ENCODE measurements at regions not wholly inside any gene's neighbourhood (a gene's known extent, or its start where the extent isn't known, plus 50 kb on each side); places are given as distances from the start of the nearest gene placed in this dataset.

- TF ChIP-seq, protein P1, sequence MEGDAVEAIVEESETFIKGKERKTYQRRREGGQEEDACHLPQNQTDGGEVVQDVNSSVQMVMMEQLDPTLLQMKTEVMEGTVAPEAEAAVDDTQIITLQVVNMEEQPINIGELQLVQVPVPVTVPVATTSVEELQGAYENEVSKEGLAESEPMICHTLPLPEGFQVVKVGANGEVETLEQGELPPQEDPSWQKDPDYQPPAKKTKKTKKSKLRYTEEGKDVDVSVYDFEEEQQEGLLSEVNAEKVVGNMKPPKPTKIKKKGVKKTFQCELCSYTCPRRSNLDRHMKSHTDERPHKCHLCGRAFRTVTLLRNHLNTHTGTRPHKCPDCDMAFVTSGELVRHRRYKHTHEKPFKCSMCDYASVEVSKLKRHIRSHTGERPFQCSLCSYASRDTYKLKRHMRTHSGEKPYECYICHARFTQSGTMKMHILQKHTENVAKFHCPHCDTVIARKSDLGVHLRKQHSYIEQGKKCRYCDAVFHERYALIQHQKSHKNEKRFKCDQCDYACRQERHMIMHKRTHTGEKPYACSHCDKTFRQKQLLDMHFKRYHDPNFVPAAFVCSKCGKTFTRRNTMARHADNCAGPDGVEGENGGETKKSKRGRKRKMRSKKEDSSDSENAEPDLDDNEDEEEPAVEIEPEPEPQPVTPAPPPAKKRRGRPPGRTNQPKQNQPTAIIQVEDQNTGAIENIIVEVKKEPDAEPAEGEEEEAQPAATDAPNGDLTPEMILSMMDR (IDR thresholded peaks at IDR 0.05; ENCODE audit: low read length): no peak
- TF ChIP-seq EZH2phosphoT487 (IDR thresholded peaks at IDR 0.05; ENCODE audit: low read length): no peak
- TF ChIP-seq EZH2 (optimal IDR thresholded peaks at IDR 0.05; ENCODE audit: low read depth, low read length): no peak
- Histone ChIP-seq H3K79me2 (ENCODE audit: low read length) (no peaks in the 10 kb centered on the region), H3K27me3 (replicated peaks; ENCODE audit: insufficient read depth, low read length) (no peaks in the 10 kb centered on the region), H3K9ac (ENCODE audit: low read length) (no peak overlapping the region), H3K27ac (ENCODE audit: low read length) (no peak overlapping the region), H3K9me3 (replicated peaks; ENCODE audit: insufficient read depth, low read length) (no peaks in the 10 kb centered on the region), H2AFZ (ENCODE audit: low read length) (no peak overlapping the region), H3K4me3 (ENCODE audit: low read length) (no peak overlapping the region), H4K20me1 (ENCODE audit: insufficient read depth, low read length) (no peaks in the 10 kb centered on the region), H3K36me3 (replicated peaks; ENCODE audit: insufficient read depth, low read length) (no peaks in the 10 kb centered on the region), H3K4me1 (ENCODE audit: low read length) (no peaks in the 10 kb centered on the region), H3F3A (ENCODE audit: insufficient read depth, low read length) (no peaks in the 10 kb centered on the region), H3K9me2 (replicated peaks; ENCODE audit: insufficient read depth, low read length) (no peaks in the 10 kb centered on the region), H3K4me2 (ENCODE audit: low read depth, low read length) (no peak overlapping the region)
- peak; percentile 56 for DNase-seq
Observed at GRCh38 chr4:182978152-182978827, 61.1 kb upstream of the DCTD start.

GRCh38 chr4:182975806-182976205 is 58.6 kb upstream of the DCTD start:
- no peaks in the 10 kb centered on the region for H3K4me1 ChIP-seq (ENCODE audit: low read length)
- no peaks in the 10 kb centered on the region for H3K36me3 ChIP-seq (replicated peaks; ENCODE audit: insufficient read depth, low read length)
- DNase-seq: no peak
- H3K27me3 ChIP-seq (replicated peaks; ENCODE audit: insufficient read depth, low read length): no peaks in the 10 kb centered on the region
- no peaks in the 10 kb centered on the region for H3K79me2 ChIP-seq (ENCODE audit: low read length)
- no peaks in the 10 kb centered on the region for H3K9me2 ChIP-seq (replicated peaks; ENCODE audit: insufficient read depth, low read length)
- H2AFZ ChIP-seq (ENCODE audit: low read length): no peak overlapping the region
- no peak overlapping the region for H3K4me2 ChIP-seq (ENCODE audit: low read depth, low read length)
- no peaks in the 10 kb centered on the region for H3K9me3 ChIP-seq (replicated peaks; ENCODE audit: insufficient read depth, low read length)
- H3F3A ChIP-seq (ENCODE audit: insufficient read depth, low read length): no peaks in the 10 kb centered on the region
- no peak overlapping the region for H3K4me3 ChIP-seq (ENCODE audit: low read length)
- H4K20me1 ChIP-seq (ENCODE audit: insufficient read depth, low read length): no peaks in the 10 kb centered on the region
- TF ChIP-seq EZH2 (optimal IDR thresholded peaks at IDR 0.05; ENCODE audit: low read depth, low read length) (no peak), EZH2phosphoT487 (IDR thresholded peaks at IDR 0.05; ENCODE audit: low read length) (no peak)
- TF ChIP-seq, protein P1 (IDR thresholded peaks at IDR 0.05; ENCODE audit: low read length): no peak
- H3K27ac ChIP-seq (ENCODE audit: low read length): no peak overlapping the region
- H3K9ac ChIP-seq (ENCODE audit: low read length): no peak overlapping the region

DNA sequence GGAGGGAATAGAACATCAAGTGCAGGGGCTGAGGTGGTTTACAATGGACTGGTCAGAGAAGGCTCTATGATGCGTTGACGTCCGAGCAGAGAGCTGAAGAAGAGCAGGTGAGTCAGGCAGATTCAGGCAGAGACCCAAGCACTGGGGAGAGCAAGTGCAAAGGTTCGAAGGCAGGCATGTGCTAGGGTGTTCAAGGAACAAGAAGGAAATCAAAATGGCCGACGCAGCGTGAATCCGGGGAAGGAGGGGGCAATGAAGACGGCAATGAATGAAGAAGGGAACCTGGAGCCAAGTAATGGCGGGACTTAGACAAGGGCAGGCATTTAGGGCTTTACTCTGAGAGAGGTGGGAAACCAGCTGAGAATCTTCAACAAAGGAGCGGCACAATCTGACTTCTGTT is 56.8 kb upstream of the DCTD start:
- H2AFZ ChIP-seq (ENCODE audit: low read length): no peak overlapping the region
- no peak overlapping the region for H3K4me3 ChIP-seq (ENCODE audit: low read length)
- H3K36me3 ChIP-seq (replicated peaks; ENCODE audit: insufficient read depth, low read length): no peaks in the 10 kb centered on the region
- no peak overlapping the region for H3K4me2 ChIP-seq (ENCODE audit: low read depth, low read length)
- no peak overlapping the region for H3K27ac ChIP-seq (ENCODE audit: low read length)
- H3K9ac ChIP-seq (ENCODE audit: low read length): no peak overlapping the region
- no peaks in the 10 kb centered on the region for H3K4me1 ChIP-seq (ENCODE audit: low read length)
- H3F3A ChIP-seq (ENCODE audit: insufficient read depth, low read length): no peaks in the 10 kb centered on the region
- H3K79me2 ChIP-seq (ENCODE audit: low read length): no peaks in the 10 kb centered on the region
- no peaks in the 10 kb centered on the region for H4K20me1 ChIP-seq (ENCODE audit: insufficient read depth, low read length)
- H3K9me3 ChIP-seq (replicated peaks; ENCODE audit: insufficient read depth, low read length): no peaks in the 10 kb centered on the region
- H3K27me3 ChIP-seq (replicated peaks; ENCODE audit: insufficient read depth, low read length): no peaks in the 10 kb centered on the region
- H3K9me2 ChIP-seq (replicated peaks; ENCODE audit: insufficient read depth, low read length): no peaks in the 10 kb centered on the region
- TF ChIP-seq EZH2 (optimal IDR thresholded peaks at IDR 0.05; ENCODE audit: low read depth, low read length) (no peak), EZH2phosphoT487 (IDR thresholded peaks at IDR 0.05; ENCODE audit: low read length) (no peak)
- TF ChIP-seq, protein P1 (IDR thresholded peaks at IDR 0.05; ENCODE audit: low read length): no peak
- no peak for DNase-seq
